ENCODE measurements at regions not wholly inside any gene's neighbourhood (a gene's known extent, or its start where the extent isn't known, plus 50 kb on each side); places are given as distances from the start of the nearest gene placed in this dataset.
A peak's percentile ranks its signal among the peaks of the same experiment; 100 is the strongest.

- DNase-seq (ENCODE audit: low read depth in 2 of 3, low spot score in 1 of 3) = no peak
These were observed 216.3 kb upstream of the TLE3 start for GRCh38 chr15:70314018-70314354.

GRCh38 chr15:70313099-70314017, 215.6 kb upstream of the TLE3 start:
- DNase-seq (ENCODE audit: low read depth in 2 of 3, low spot score in 1 of 3) = no peak

GRCh38 chr15:70311821-70312220, 214.1 kb upstream of the TLE3 start:
- DNase-seq (ENCODE audit: low read depth in 2 of 3, low spot score in 1 of 3) = no peak

- no peak for DNase-seq (ENCODE audit: low read depth in 2 of 3, low spot score in 1 of 3)
These were observed 212.0 kb upstream of the TLE3 start for GRCh38 chr15:70309716-70310115.

GRCh38 chr15:70308735-70309434, 211.2 kb upstream of the TLE3 start:
- no peak for DNase-seq (ENCODE audit: low read depth in 2 of 3, low spot score in 1 of 3)

GRCh38 chr15:70308011-70308734, 210.5 kb upstream of the TLE3 start:
- peak in 1 of 3 donors; percentile 5 for DNase-seq (ENCODE audit: low read depth in 2 of 3, low spot score in 1 of 3)

- DNase-seq (ENCODE audit: low read depth in 2 of 3, low spot score in 1 of 3) = no peak
These were observed 208.9 kb upstream of the TLE3 start for GRCh38 chr15:70306582-70306981.

- no peak for DNase-seq (ENCODE audit: low read depth in 2 of 3, low spot score in 1 of 3)
These were observed 208.4 kb upstream of the TLE3 start for GRCh38 chr15:70306081-70306480.

GRCh38 chr15:70303981-70304380, 206.3 kb upstream of the TLE3 start:
- DNase-seq (ENCODE audit: low read depth in 2 of 3, low spot score in 1 of 3) = no peak

GRCh38 chr15:70302360-70302759, 204.6 kb upstream of the TLE3 start:
- no peak for DNase-seq (ENCODE audit: low read depth in 2 of 3, low spot score in 1 of 3)

- no peak for DNase-seq (ENCODE audit: low read depth in 2 of 3, low spot score in 1 of 3)
These were observed 203.7 kb upstream of the TLE3 start for GRCh38 chr15:70301396-70301795.

- DNase-seq (ENCODE audit: low read depth in 2 of 3, low spot score in 1 of 3) = peak; percentile 61 to 70 (median 61)
These were observed 202.5 kb upstream of the TLE3 start for GRCh38 chr15:70299931-70300869.

GRCh38 chr15:70297465-70298058, 199.8 kb upstream of the TLE3 start:
- DNase-seq (ENCODE audit: low read depth in 2 of 3, low spot score in 1 of 3) = no peak

- no peak for DNase-seq (ENCODE audit: low read depth in 2 of 3, low spot score in 1 of 3)
These were observed 197.1 kb upstream of the TLE3 start for GRCh38 chr15:70294731-70295305.

- DNase-seq (ENCODE audit: low read depth in 2 of 3, low spot score in 1 of 3) = no peak
These were observed 196.1 kb upstream of the TLE3 start for GRCh38 chr15:70293591-70294470.

- DNase-seq (ENCODE audit: low read depth in 2 of 3, low spot score in 1 of 3) = no peak
These were observed 195.4 kb upstream of the TLE3 start for GRCh38 chr15:70293138-70293537.

- DNase-seq (ENCODE audit: low read depth in 2 of 3, low spot score in 1 of 3) = no peak
These were observed 194.5 kb upstream of the TLE3 start for GRCh38 chr15:70292076-70292760.

- no peak for DNase-seq (ENCODE audit: low read depth in 2 of 3, low spot score in 1 of 3)
These were observed 193.8 kb upstream of the TLE3 start for GRCh38 chr15:70291305-70292075.

Measured in stimulated activated CD4-positive, alpha-beta T cell treated with anti-CD3 and anti-CD28 coated beads, Interleukin-12 subunit alpha, Interleukin-12 subunit beta, amount 100 ng/mL, for 48 hours (primary cell).